Hepatocyte (in vitro differentiated cells): ENCODE measurements at regions not wholly inside any gene's neighbourhood (a gene's known extent, or its start where the extent isn't known, plus 50 kb on each side); places are given as distances from the start of the nearest gene placed in this dataset.

Source experiments
- EZH2 ChIP-seq: fragments of 200-600 bp; sonication (generic); IDR thresholded peaks from 2 replicates; pipeline ENCODE4 v1.6.1; 2016; ENCODE audit warnings: antibody characterized with exemption, mild to moderate bottlenecking, borderline replicate concordance
- TF ChIP-seq, protein P1 (sequence below): fragments of 200-600 bp; sonication (generic); IDR thresholded peaks from 2 replicates; pipeline ENCODE4 v1.5.1; 2016; ENCODE audit warnings: antibody characterized with exemption, mild to moderate bottlenecking; ENCODE audit not compliant: poor library complexity

DNA sequence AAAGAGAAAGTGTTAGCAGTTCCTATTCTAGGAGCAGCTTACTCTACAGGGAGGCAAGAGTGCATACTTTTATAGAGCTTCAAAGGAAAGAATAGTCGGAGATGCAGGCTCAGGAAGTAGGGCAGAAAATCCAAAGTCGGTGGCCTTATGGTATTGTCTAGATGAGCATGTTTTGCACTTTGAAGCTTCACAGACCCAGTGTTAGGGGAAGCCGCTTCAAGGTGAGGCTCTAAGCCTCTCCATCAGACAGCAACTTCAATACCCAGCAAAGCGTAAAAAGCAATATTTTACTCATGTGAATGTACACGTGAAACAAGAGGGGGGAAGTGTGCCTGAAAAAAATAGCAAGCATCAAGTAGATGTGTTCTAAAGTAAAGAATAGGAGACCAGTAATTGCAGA, 125.6 kb upstream of the RASGRP1 start:
- TF ChIP-seq, protein P1, sequence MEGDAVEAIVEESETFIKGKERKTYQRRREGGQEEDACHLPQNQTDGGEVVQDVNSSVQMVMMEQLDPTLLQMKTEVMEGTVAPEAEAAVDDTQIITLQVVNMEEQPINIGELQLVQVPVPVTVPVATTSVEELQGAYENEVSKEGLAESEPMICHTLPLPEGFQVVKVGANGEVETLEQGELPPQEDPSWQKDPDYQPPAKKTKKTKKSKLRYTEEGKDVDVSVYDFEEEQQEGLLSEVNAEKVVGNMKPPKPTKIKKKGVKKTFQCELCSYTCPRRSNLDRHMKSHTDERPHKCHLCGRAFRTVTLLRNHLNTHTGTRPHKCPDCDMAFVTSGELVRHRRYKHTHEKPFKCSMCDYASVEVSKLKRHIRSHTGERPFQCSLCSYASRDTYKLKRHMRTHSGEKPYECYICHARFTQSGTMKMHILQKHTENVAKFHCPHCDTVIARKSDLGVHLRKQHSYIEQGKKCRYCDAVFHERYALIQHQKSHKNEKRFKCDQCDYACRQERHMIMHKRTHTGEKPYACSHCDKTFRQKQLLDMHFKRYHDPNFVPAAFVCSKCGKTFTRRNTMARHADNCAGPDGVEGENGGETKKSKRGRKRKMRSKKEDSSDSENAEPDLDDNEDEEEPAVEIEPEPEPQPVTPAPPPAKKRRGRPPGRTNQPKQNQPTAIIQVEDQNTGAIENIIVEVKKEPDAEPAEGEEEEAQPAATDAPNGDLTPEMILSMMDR = no peak
- TF ChIP-seq EZH2 = no peak
